ENCODE measurements at regions not wholly inside any gene's neighbourhood (a gene's known extent, or its start where the extent isn't known, plus 50 kb on each side); places are given as distances from the start of the nearest gene placed in this dataset.
"Not testable (repeated sequence)": the region's sequence is repeated elsewhere in the genome, so short reads cannot be mapped to it uniquely, and the experiment has no call there.

DNA sequence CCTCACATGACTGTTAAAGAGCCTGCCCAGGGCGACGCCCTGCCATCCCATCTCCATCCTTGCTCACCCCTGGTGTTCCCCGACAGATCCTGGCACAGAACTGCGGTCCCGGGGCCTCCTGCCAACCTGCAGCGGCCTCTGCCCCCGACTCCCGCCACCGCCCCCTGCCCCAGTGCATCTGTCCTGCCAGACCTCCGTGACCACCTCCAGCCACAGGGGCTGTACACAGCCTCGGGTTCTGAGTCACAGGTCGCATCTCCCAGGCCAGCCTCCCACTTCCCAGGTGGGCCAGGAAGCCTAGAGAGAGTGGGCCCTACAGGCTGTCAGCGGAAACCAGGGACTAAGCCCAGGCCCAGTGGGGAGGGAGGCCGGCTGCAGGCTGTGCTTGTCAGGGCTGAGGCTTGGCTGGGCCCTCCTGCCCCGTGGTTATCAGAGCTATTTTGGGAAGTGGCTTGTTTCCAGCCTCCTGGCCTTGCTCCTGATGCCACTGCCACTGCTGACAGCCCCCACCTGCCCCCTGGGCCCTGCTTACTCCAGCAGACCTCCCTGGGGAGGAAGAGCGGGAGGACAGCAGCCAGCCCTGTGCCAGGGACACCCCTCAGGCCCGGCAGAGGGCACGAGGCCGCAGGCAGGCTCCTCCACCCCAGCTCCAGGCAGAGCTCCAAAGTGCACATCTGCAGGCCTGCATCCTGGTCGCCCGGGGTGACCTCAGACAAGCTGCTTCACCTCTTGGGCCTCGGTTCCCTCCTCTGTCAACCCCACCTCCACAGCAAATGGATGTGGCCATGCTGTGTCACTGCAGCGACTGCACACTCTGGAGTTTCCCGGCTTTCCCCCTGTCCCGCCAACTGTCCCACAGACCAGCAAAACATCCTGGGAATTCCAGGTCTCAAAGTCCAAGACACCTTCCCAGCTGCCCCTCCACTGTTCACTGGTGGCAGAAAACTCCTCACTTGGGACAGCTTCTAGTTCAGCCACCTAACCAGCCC is 124.1 kb upstream of the AKAP13 start:
- intact Hi-C loops (cut with DNase I; ENCODE audit: low total_unique reads), result not testable (repeated sequence)
- peak overlapping the region in 1 of 2 donors; percentile 51 for H3K27ac ChIP-seq
- peak; percentile 23 for DNase-seq

DNA sequence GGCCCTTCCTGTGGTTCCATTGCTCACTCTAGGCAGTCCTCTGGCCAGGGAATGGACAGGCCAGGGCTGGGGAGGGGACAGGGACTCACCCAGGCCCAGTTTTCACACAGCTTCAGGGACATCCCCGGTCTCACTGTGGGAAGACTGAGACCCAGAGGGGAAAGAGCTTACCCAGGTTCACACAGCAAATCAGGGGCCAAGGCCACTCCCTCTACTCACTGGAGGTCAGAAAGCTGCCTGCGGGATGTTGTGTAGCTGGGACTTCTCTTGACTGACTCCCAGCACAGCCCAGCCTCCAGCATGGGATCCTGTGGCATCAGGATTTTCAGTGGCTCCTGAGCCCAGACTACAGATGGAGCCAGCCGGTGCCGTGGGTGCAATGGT is 122.3 kb upstream of the AKAP13 start:
- H3K27ac ChIP-seq; intact Hi-C loops (cut with DNase I; ENCODE audit: low total_unique reads); H3K4me3 ChIP-seq; H3K36me3 ChIP-seq; H3K9me3 ChIP-seq; H3K27me3 ChIP-seq; H3K4me1 ChIP-seq: not testable (repeated sequence)
- peak in 1 of 2 donors; percentile 12 for DNase-seq

More for the DNA sequence above, 124.1 kb upstream of the AKAP13 start:
- not testable (repeated sequence) for H3K9me3 ChIP-seq, H3K36me3 ChIP-seq, H3K4me3 ChIP-seq, H3K27me3 ChIP-seq, H3K4me1 ChIP-seq

GRCh38 chr15:85258559-85259209 is 121.7 kb upstream of the AKAP13 start:
- DNase-seq, result peak in 1 of 2 donors; percentile 7
- H3K4me1 ChIP-seq; intact Hi-C loops (cut with DNase I; ENCODE audit: low total_unique reads); H3K36me3 ChIP-seq; H3K27ac ChIP-seq; H3K4me3 ChIP-seq; H3K27me3 ChIP-seq; H3K9me3 ChIP-seq: not testable (repeated sequence)

DNA sequence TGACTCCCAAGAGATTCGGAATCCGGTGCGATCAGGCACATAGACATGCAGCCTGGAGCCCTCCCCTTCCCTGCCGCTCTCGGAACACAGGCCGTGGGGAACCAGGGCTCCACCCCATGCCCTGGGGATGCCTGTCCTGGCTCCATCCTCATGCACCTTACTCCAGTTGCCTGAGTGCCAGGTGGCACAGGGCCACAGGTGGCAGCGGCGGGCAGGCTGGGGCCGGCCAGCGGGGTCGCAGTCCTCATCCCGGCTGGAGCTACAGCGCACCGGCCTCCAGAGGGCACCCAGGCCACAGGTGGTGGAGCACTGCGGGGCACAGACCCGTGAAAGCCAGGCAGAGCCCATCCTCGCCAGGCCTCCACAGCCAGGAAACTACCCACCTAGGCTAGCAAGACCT is 119.9 kb upstream of the AKAP13 start:
- H3K9me3 ChIP-seq; DNase-seq; intact Hi-C loops (cut with DNase I; ENCODE audit: low total_unique reads); H3K4me3 ChIP-seq; H3K27ac ChIP-seq; H3K4me1 ChIP-seq; H3K36me3 ChIP-seq; H3K27me3 ChIP-seq: not testable (repeated sequence)

DNA sequence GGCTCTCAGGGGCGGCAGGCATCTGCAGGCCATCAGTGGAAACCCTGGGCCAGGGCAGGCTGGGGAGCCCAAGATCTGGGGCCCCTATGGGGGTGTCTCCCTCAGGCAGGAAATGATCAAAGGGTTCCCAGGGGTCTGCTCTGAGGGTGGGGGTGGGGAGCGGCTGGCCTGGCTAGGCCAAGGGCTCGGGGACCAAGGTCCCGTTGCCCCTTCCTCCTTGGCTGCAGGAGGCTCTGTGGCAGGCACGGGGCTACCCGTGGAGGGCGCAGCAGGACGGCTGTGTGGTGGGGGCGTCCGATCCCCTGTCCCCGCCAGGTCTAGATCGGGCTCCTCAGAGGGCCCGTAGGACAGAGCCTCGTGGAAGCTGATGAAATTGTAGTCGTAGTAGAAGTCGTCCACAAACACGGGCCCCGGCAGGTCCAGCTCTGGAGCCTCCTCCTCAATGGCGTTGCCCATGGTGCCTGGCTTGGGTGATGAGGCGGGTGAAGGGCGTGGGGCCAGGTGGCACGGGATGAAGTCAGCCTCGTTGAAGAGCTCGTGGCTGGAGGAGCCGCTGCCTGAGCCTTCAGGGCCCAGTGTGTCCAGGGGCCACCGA is 117.8 kb upstream of the AKAP13 start:
- H3K9me3 ChIP-seq; H3K36me3 ChIP-seq; intact Hi-C loops (cut with DNase I; ENCODE audit: low total_unique reads); DNase-seq; H3K4me3 ChIP-seq; H3K4me1 ChIP-seq; H3K27ac ChIP-seq; H3K27me3 ChIP-seq: not testable (repeated sequence)

- H3K27ac ChIP-seq; H3K4me3 ChIP-seq; H3K27me3 ChIP-seq; intact Hi-C loops (cut with DNase I; ENCODE audit: low total_unique reads); H3K9me3 ChIP-seq; H3K4me1 ChIP-seq; DNase-seq; H3K36me3 ChIP-seq: not testable (repeated sequence)
Observed at GRCh38 chr15:85263842-85264440, 116.5 kb upstream of the AKAP13 start.

GRCh38 chr15:85264614-85265190 is 115.7 kb upstream of the AKAP13 start:
- H3K9me3 ChIP-seq; H3K27me3 ChIP-seq; H3K36me3 ChIP-seq; H3K27ac ChIP-seq; H3K4me3 ChIP-seq; H3K4me1 ChIP-seq; intact Hi-C loops (cut with DNase I; ENCODE audit: low total_unique reads); DNase-seq: not testable (repeated sequence)

DNA sequence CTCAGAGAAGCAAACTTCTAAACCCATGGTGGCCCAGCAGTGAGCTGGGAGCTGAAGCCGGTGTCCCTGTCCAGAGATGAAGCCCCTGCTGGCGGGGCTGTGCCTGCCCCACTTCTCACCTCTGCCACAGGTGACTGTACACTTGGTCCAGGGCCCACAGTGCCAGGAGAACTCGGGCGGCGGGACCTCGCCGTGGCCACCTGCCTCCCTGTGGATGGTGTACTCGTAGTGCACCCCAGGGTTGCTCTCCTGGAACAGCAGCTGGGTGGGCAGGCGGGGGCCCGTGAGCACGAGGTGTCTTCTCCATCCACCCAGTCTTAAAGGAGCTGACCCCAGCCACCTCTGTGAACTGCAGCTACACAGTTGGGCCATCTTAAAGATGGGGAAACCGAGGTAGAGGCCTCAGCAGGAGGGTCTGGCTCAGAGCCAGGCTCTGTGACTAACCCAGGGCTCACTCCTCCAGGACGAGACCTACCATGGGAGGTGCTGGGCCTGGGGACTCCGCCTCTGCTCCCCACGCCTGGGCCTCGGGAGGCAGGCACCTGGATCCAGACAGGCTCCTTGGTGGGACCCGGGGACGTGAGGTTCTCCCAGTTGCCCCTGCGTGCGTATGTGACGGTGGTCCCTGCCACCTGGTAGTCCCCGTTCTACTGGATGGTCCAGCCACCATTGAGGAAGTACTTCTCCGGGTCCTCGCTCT is 113.1 kb upstream of the AKAP13 start:
- H3K9me3 ChIP-seq; intact Hi-C loops (cut with DNase I; ENCODE audit: low total_unique reads); H3K4me1 ChIP-seq; H3K36me3 ChIP-seq; H3K4me3 ChIP-seq; H3K27me3 ChIP-seq; DNase-seq; H3K27ac ChIP-seq: not testable (repeated sequence)

Measured in uterus (tissue), 3 donors.